ENCODE measurements at regions not wholly inside any gene's neighbourhood (a gene's known extent, or its start where the extent isn't known, plus 50 kb on each side); places are given as distances from the start of the nearest gene placed in this dataset.

- Histone ChIP-seq H3K4me1 (no peaks in the 10 kb centered on the region), H3K36me3 (ENCODE audit: insufficient read depth in 1 of 2, low read depth in 1 of 2) (no peaks in the 10 kb centered on the region), H3K27me3 (ENCODE audit: insufficient read depth in 3 of 3, low read length in 2 of 3) (no peaks in the 10 kb centered on the region), H3K27ac (no peak overlapping the region), H3K4me3 (no peak overlapping the region), H3K9me3 (no peaks in the 10 kb centered on the region)
- DNase-seq (no peak), ATAC-seq (no peak)
- TF ChIP-seq, protein P1, sequence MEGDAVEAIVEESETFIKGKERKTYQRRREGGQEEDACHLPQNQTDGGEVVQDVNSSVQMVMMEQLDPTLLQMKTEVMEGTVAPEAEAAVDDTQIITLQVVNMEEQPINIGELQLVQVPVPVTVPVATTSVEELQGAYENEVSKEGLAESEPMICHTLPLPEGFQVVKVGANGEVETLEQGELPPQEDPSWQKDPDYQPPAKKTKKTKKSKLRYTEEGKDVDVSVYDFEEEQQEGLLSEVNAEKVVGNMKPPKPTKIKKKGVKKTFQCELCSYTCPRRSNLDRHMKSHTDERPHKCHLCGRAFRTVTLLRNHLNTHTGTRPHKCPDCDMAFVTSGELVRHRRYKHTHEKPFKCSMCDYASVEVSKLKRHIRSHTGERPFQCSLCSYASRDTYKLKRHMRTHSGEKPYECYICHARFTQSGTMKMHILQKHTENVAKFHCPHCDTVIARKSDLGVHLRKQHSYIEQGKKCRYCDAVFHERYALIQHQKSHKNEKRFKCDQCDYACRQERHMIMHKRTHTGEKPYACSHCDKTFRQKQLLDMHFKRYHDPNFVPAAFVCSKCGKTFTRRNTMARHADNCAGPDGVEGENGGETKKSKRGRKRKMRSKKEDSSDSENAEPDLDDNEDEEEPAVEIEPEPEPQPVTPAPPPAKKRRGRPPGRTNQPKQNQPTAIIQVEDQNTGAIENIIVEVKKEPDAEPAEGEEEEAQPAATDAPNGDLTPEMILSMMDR (IDR thresholded peaks at IDR 0.05), result no peak
- WGBS, 3 donors, result 54 to 60% (median 55%) methylated on average over 6 of the region's 6 CpGs
- intact Hi-C loops (cut with DNase I), result no loop called here
These were observed 67.6 kb upstream of the ARHGEF3 start for GRCh38 chr3:56869157-56869889.

DNA sequence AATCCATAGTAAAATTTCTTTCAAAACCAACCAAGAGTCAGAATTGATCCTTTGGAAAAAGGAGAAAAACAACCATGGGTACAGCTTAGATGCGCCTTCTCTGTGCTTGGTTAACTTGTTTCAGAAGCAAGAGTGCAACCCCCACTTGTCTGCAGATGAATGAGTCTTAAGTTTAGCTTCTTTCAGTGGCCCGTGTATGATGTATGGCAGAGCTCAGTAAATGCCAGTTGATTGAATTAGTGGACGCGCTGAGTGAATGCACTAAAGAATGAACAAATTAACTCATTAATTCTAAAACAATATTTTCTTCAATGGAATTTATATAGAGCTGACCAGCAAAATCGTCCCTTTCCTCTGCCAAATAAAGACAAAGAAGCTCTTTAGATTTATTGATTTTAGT, 67.0 kb upstream of the ARHGEF3 start:
- Histone ChIP-seq H3K4me3 (no peak overlapping the region), H3K4me1 (no peaks in the 10 kb centered on the region), H3K27ac (no peak overlapping the region), H3K36me3 (ENCODE audit: insufficient read depth in 1 of 2, low read depth in 1 of 2) (no peaks in the 10 kb centered on the region), H3K9me3 (no peaks in the 10 kb centered on the region), H3K27me3 (ENCODE audit: insufficient read depth in 3 of 3, low read length in 2 of 3) (no peaks in the 10 kb centered on the region)
- ATAC-seq (no peak), DNase-seq (no peak)
- intact Hi-C loops (cut with DNase I), result no loop called here
- TF ChIP-seq, protein P1 (IDR thresholded peaks at IDR 0.05), result no peak
- WGBS, 3 donors, result 81 to 86% (median 83%) methylated on average over 5 of the region's 5 CpGs

DNA sequence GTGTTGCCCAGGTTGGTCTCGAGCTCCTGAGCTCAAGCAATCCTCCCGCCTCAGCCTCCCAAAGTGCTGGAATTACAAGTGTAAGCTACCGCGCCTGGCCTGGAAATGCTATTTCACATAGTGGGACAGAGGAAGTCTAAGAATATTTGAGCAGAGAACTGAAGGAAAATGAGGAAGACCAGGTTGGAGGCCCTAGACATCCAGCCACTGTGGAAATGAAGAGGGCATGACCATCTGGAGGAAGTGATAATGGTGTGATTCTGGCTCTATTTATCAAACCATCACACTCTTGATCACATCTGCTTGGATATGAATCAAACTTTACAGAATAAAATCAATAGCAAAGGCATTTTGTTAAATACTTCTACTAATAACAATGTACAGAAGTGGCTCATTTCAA, 65.9 kb upstream of the ARHGEF3 start:
- ATAC-seq (no peak), DNase-seq (no peak)
- 93 to 95% (median 93%) methylated on average over 4 of the region's 4 CpGs for WGBS, 3 donors
- Histone ChIP-seq H3K9me3 (no peaks in the 10 kb centered on the region), H3K36me3 (ENCODE audit: insufficient read depth in 1 of 2, low read depth in 1 of 2) (no peaks in the 10 kb centered on the region), H3K4me1 (no peaks in the 10 kb centered on the region), H3K27me3 (ENCODE audit: insufficient read depth in 3 of 3, low read length in 2 of 3) (no peaks in the 10 kb centered on the region), H3K4me3 (no peak overlapping the region), H3K27ac (no peak overlapping the region)
- TF ChIP-seq, protein P1 (IDR thresholded peaks at IDR 0.05), result no peak
- intact Hi-C loops (cut with DNase I), result no loop called here

DNA sequence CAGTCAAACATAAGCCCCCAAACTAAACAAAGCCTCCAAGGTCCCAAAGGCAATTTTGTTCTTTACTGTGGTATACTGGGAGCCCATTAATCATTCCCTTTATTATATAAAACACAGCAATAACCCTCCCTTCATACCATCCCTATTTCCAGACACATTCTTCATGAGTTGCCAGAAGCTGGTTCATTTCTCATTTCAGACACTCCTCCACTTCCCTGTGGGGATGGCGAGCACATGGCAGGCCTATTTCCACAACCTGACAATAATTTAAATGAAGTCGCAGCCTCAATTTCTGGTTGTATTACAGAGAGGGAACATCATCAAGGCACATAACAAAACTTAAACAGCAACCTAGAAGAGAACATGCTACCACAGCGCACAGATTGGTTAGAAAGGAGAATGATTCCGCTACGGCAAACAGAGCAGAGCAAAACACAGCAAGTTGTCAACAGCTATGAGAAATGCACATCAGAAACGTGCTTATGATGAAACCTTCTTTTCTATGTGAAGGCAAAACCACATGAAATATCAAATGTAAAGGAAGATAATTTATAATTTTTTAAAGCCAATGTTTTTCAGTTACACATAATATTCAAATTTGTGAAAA, 63.3 kb upstream of the ARHGEF3 start:
- DNase-seq (no peak), ATAC-seq (no peak)
- H3K4me1 ChIP-seq, result no peaks in the 10 kb centered on the region
- no peak overlapping the region for H3K27ac ChIP-seq
- no peaks in the 10 kb centered on the region for H3K27me3 ChIP-seq (ENCODE audit: insufficient read depth in 3 of 3, low read length in 2 of 3)
- H3K9me3 ChIP-seq, result no peaks in the 10 kb centered on the region
- WGBS, 3 donors, result 92 to 95% (median 93%) methylated on average over 6 of the region's 6 CpGs
- no peak overlapping the region for H3K4me3 ChIP-seq
- no peaks in the 10 kb centered on the region for H3K36me3 ChIP-seq (ENCODE audit: insufficient read depth in 1 of 2, low read depth in 1 of 2)
- TF ChIP-seq, protein P1 (IDR thresholded peaks at IDR 0.05), result no peak
- intact Hi-C loops (cut with DNase I), result no loop called here

DNA sequence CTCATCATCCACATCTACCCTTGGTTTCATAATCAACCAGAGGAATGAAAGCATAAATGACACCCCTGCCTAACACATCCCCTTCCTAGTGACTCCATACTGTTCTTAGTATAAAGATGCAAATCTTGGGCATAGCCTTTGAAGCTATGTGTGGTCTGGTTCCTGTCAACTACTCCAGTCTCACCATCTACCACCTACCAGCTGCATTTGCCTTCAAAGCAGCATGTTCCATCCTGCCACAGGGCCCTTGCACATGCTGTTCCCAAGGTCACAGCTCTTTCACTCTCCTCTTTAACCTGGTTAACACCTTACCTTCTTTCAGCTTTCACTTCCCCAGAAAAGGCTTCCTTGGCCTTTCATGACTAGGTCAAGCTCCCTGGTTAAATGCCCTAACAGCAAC, 62.3 kb upstream of the ARHGEF3 start:
- Histone ChIP-seq H3K9me3 (no peaks in the 10 kb centered on the region), H3K27ac (no peak overlapping the region), H3K36me3 (ENCODE audit: insufficient read depth in 1 of 2, low read depth in 1 of 2) (no peaks in the 10 kb centered on the region), H3K4me3 (no peak overlapping the region), H3K27me3 (ENCODE audit: insufficient read depth in 3 of 3, low read length in 2 of 3) (no peaks in the 10 kb centered on the region), H3K4me1 (no peaks in the 10 kb centered on the region)
- intact Hi-C loops (cut with DNase I), result no loop called here
- no peak for ATAC-seq
- TF ChIP-seq, protein P1 (IDR thresholded peaks at IDR 0.05), result no peak
- no peak for DNase-seq
